Stimulated activated CD8-positive, alpha-beta memory T cell treated with anti-CD3 and anti-CD28 coated beads, Interleukin-7, amount 100 ng/mL, for 4 hours (primary cell): ENCODE measurements at regions not wholly inside any gene's neighbourhood (a gene's known extent, or its start where the extent isn't known, plus 50 kb on each side); places are given as distances from the start of the nearest gene placed in this dataset.

Experiments
- DNase-seq, 2 donors: peaks; one replicate each; pipeline ENCODE4 v3.0.0-alpha.2; 2020; ENCODE audit warnings: low read depth in 2 of 2

DNA sequence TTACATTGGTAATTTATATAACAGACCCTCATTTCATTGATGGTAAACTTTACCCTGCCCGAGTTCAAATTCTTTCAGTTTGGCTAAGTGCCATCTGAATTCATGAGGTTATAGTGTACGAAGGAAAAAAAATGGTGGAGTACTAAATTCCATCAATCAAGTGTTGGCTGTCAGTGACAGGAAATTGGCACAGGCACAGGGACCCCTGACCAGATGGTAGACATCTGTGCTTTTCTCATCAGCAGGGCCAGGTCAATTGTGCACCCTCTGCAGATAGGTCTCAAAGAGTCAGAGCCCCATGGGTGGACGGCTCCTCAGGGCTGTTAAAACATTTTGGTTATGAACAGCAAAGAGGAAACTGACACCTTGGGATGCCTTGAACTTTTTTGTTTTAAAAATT is 439.2 kb downstream of the SETBP1 start:
- no peak for DNase-seq

DNA sequence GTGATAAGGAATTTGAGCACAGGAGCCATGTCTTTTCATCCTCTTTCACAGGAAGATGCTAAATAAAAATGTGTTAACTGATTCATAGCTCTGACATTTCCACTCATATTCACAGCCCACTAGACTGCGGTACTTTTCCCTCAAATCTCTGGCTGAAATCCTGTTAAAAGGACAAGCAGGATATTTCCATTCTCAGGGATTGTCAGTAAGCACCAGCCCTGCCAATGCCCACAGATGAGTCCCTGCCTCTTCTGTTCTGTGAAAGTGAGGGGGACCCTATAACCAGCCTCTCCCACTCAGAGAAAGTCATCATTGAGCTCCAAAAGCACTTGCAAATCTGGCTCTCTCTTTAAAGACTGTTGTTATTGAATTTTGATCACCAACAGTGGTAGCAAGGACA is 440.5 kb downstream of the SETBP1 start:
- no peak for DNase-seq

DNA sequence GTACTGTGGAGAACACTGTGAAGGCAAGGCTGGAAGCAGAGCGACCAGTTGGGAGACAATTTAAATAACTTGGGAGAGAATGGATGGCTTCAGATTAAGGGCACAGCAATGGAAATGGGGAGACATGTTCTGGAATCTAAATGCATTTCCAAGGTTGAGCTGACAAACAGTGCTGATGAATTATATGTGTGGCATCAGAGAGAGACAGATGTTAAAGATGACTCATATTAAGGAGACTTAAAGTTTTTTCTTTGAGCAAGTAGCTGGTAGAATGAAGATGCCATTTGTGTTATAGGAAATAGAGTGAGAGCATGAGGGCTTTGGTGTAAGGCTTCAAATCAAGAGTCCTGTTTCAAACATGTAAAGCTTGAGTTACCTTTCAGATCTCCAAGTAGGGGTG is 441.8 kb downstream of the SETBP1 start:
- no peak for DNase-seq

DNA sequence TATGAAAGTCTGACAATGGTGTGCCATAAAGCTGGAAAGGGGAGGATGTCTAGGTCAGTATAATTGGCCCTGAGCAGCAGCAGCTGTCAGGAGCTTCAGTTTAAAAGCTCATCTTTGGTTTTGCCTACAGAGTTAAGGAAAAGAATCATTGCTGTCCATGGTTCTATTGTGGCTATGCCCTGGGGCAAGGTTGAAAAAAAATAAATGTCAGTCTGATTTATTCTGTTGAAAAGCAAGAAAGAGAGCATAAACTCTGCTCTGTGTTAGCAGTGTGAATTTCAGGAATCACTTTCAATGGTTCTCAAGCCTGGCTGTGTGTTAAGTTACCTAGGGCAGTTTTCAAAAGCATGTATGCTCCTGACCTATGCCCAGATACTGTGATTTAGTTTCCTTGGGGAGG is 446.7 kb downstream of the SETBP1 start:
- DNase-seq, result no peak

DNA sequence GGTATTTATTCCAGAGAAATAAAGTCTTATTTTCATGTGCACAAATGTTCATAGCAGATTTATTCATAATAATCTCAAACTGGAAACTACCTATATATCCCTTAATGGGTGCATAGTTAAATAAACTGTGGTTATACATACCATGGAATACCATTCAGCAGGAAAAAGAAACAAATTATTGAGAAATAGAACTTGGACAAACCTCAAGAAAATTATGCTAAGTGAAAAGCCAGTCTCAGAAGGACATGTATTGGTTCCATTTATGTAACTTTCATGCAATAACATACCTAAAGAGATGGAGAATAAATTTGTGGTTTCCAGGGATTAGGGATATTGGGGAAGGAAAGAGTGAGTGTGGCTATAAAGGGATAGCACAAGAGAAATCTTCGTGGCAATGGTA is 452.6 kb downstream of the SETBP1 start:
- no peak for DNase-seq

DNA sequence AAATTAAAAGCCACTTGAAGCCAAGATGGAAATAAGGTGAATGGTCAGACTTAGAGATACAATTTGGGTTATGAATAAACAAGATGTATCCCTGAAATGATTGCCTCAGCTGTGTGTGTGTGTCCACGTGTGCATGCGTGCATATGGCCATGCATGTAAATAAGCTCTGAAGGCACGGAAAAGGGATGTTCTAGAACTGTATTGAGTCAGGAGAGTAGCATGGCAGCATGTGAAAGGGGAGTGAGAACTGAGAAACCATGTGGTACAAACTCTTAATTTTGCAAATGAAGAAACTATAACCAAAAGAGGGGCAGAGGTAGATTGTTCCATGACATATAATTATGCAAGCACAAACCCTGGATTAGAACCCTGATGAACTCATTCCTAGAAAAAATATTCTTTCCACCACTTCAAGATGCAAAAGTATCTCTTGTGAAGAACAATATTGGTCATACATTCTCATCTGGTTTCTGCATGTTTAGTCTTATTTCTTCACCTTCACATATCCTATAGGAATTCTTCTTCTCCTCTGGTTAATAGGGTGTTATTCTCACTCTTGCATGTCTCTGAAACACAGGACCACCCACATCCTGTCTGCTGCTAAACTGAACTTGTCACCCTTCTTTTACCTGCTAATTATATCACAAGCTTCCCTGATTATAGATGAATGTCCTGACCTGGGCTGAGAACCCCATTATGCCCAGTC is 455.8 kb downstream of the SETBP1 start:
- DNase-seq, result no peak

DNA sequence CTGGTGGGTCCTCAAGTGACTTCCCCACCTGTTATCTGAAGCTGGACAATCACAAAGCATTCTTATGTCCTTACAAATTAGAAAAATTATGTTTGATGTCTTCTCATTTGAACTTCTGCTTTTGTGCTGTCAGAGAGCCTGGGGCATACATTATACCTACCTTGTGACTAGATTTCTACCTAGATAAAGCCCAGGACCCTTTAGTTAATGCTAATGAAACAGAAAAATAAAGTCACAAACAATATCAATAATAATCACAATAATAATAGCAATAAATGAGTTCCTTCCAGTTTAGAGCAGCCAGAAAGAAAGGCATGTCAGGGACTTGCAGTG is 456.4 kb downstream of the SETBP1 start:
- no peak for DNase-seq

DNA sequence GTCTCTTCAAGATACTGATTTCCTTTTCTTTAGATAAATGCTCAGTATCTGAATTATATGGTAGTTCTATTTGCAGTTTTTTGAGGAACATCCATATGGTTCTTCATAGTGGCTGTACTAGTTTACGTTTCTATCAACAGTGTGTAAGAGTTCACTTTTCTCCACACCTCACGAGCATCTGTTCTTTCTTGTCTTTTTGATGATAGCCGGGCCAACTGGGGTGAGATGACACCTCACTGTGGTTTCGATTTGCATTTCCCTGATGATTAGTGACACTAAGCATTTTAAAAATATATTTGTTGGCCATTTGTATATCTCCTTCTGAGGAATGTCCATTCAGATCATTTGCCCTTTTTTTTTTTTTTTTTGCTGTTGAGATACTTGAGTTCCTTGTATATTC is 458.8 kb downstream of the SETBP1 start:
- no peak for DNase-seq

DNA sequence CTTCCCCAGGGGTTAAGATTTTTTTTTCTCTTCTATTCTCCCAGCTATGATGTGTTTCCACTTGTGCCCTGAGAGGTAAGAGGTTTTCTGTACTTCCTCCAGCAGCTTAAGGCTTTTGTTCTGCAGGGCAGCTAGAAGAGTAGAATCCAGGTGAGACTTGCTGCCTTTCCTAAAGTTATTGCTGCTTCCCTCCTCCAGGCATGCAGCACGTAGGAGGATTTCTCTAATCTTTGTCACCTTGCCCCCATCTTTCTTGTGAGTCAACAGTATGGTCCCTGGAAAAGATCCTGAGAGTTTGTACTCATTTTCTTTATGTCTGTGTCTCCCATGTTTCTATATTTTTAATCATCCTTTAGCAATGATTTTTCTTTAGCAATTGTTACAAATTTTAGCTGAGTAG is 462.2 kb downstream of the SETBP1 start:
- DNase-seq, result no peak

DNA sequence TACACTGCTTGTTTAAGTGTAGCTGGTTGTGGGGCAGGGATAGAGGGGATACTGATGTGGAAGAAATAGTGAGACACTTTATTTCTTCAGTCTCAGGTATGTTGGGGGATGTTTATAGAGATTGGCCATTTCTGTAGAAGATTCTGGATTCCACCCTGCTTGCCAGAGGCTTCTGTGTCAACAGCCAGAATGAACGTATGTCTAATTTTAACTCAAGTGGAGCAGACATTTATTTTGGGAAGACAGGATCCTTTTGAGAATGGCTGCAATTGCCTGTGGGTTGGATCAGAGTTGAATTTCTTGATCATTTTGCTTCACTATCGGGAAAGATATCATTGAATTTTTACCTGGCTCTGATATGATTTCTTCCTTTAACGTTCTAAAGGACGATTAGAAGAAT is 465.6 kb upstream of the SLC14A2 start:
- no peak for DNase-seq

DNA sequence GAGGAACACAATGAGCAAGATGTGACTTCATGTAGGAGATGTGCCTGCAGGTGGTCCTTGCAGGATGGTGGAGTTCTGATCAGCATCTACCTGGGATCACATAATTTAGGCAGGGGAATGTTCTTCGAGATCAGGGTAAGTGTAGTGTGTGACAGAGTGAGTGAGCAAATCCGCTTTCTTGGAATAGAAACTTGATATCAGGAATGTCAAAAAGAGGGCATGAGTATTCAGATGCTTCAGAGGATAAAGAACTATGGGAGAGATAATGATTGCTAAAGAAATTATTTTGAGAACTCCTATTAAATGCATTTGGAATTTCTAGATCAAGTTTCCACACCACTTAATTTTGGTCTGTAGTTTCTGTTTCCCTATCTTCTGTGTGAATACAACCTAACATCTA is 463.6 kb upstream of the SLC14A2 start:
- DNase-seq, result no peak

DNA sequence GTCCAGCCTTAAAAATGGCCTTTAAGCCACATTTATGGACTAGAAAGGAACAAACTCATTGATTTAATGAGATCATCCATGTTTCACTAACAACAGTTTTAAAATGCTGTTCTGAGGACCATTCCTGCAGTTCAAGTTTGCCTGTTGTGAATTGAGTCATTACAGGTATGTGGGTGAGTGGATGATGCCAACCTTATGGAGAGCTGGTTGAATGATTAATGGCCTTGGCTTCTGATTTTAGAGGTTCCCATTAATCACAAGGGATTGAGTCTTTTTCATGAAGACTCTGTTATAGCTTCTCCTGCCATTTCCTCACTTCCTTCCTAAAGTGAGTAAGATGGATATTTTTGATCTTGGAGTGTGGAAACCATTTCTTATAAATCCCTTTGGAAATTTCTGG is 459.8 kb upstream of the SLC14A2 start:
- DNase-seq, result no peak

DNA sequence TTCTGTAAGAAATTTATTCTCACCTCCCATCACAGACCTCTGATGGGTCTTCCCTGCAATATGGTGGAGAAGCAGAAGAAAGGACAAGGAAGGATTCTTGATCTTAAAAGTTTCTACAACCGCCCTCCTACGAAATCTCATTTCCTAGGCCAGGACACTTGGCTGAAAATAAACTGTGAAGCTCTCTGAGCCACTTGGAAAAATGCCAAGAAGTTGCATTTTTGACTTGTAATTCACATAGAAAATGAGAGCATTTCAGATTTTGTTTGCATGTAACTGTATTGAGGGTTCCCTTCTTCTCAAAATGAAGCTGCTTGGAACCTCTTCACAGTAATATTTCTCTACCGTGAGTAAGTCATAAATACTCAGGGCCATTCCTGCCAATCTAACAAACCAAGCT is 458.3 kb upstream of the SLC14A2 start:
- DNase-seq, result no peak

DNA sequence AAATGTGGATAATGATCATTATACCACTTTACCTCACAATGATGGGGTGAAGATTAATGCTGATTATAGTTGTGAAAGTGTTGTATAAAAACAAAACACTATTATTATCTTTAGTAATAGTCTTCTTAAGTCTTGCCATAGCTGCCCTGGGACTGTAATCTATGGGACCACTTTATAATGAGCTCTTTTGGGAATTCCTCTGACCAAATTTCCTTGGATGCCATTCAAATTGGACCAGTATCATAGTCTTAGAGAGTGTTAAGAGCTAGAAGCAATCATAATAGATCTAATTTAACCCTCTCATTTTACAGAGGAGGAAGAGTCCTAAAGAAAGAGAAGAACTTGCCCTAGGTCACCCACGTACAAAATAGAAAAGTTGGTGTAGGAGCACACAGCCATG is 457.7 kb upstream of the SLC14A2 start:
- no peak for DNase-seq

DNA sequence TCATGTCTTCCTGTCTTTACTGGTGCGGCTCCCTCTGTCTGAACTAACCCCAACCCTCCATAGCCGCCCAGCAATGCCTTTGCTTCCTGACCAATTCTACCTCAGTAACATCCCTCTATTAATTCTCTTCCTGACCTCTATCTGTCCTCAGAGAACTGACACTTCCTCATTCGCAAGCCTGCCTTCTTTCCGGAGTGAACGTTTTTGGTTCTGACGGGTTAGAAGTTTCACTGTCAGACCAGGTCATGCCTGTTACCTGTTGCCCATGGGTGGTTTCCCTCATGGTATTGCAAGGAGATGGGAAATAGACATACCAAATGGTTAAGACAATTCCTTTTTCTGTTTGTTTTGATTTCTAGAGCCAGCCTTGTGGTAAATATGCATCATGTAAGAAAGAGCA is 453.4 kb upstream of the SLC14A2 start:
- no peak for DNase-seq

DNA sequence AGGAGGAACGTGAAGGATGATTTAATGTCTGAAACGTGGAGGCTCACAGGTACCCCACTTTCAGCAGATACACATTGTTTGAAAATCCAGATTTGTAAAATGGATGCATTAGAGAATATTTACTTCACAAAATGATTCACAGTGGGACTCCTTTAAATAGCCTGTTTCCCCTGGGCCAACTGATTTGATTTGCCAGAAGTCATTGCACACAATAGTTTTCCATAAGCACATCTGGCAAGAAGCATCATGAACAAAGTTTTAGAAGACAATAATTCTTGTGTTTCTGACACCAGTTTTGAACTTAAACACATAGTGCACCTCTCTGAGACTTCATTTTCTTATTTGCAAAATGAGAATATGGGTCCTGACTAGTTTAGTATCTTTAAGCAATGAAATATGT is 451.4 kb upstream of the SLC14A2 start:
- no peak for DNase-seq

DNA sequence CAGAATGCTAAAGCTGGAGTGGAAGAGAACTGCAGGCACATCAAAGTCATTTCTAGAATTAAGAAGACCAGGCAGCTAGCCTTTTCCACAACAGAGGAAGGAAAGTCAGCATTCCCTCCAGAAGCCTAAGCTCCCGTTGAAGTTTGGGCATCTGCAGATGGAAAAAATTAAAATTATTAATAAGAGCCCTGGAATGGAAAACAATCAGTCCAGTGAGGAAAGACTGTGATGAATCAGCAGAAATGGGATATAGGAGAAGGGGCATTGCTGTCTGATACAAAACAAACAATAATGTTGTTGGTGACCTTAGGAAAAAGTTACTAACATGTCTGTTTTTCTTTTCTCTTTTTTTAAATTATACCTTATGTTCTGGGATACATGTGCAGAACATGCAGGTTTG is 450.7 kb upstream of the SLC14A2 start:
- DNase-seq, result no peak

DNA sequence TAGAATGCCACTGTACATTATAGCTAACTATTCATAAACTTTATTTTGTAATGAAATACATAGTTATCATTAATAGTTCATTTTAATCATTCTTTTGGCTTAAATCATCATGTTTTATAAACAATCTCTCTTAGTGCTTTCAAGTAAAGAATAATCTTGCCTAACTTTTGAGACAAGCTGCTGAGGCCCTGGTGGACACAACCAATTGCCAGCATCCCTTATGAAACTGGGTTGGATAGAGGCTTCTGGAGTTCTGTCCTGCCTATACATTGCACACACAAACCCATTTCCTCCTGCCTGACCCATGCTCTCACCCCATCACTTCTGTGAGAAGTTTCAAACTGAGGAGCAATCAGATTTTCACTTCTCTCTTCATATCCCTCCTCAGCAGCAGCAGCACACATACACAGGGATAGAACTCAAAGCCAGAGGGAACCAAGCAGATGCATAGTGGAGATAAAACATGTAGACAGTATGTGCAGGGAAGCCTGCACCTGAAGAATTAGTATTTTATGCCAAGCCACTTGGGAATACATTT is 450.0 kb upstream of the SLC14A2 start:
- DNase-seq, result no peak

DNA sequence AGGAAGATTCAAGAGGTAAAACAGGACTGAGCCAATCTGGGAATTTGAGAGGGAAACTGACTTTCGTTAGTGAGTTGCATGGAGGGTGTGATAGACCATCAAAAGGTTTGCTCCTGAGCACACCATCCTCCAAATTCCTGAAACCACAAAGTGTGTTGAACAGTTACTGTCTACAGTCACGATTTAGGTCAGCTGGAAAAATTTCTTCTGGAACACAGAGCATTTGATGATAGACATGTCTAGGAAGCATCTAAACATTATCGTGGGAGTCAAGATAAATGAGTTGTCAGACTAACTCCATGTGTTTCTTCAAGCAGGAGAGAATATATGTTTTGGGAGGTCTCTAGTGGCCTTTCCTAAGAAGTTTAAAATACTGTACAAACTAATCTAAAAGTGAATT is 449.4 kb upstream of the SLC14A2 start:
- DNase-seq, result no peak

DNA sequence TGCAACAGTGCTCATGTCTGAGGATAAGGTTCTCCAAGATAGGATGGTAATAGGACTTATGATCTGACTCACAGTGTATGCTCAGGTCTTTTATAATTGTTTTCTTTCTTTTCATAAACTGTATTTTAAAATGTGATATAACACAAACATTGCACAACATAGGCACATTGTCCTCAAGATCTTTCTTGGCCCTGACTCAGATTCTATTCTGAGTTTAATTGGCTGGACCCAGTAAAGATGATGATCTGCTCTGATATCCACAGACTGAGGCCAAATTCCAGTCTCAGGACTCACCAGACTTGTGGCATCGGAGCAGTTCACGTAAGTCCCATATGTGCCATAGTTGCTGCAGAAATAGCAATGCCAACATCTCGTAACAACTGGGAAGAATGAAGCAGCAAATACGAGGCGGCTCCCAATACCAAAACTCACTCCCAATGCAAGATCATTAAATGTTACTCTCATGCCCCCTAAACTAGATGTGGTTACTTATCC is 448.9 kb upstream of the SLC14A2 start:
- no peak for DNase-seq

DNA sequence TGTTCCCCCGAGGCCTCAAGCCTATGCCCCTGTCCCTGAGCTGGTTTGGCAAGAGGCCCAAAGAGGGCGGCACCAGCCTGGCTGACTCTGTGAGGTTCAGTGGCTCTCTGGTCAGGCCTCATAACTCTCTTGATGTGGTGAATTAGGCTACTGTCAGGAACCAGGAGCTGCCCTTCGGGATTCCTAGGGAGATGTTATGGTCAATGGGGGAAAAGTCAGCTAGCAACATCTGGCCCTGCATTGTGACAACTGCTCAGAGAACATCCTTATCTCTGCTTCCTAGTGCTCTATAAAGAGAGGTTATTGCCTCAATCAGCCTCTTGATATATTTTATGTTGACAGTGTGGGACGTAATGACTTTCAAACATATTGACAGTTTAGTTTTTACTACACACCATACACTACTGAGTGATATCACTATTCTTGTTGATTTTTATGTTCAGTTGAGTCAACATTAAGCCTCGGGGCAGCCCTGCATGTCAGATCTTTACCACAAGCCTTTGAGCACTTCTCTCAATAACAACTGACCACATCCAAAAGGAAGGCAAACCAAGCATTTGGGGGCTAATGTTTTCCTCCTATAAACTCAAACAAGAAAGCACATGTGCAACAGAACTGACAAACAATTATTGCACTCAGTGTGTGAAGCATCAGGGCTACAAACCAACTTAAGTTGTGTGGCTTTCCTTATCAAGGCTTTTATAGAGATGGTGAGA is 448.3 kb upstream of the SLC14A2 start:
- DNase-seq, result no peak

DNA sequence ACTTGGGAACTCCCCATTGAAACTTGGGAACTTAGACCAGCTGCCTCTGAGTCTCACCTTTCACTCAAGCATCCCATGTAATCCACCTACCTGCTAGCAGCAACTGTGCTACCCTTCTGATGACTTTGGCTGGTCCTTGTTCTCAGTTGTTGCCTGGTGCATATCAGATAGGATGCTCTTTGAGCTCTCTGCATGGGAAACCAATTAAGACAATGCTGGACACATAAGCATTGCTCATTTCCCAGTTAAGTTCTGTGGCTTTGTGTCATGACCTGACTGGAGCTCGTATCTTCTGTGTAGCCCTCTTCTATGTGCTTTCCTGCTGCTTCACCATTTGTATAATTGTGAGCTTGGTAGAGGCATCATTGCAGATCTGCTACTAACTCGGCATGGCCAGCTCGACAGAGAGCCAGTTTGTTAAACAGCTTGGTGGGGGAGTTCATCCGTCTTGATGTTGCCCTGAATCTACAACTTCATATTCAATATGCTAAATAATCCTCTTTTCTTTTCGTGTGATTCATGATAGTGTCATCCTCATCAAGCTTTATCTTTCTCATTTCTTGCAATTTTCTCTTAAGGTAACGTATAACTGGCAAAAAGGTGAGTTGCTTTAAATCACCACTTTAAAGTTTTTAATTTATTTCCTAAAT is 447.5 kb upstream of the SLC14A2 start:
- no peak for DNase-seq
